ENCODE measurements at regions not wholly inside any gene's neighbourhood (a gene's known extent, or its start where the extent isn't known, plus 50 kb on each side); places are given as distances from the start of the nearest gene placed in this dataset.
"Not testable (repeated sequence)": the region's sequence is repeated elsewhere in the genome, so short reads cannot be mapped to it uniquely, and the experiment has no call there.

DNA sequence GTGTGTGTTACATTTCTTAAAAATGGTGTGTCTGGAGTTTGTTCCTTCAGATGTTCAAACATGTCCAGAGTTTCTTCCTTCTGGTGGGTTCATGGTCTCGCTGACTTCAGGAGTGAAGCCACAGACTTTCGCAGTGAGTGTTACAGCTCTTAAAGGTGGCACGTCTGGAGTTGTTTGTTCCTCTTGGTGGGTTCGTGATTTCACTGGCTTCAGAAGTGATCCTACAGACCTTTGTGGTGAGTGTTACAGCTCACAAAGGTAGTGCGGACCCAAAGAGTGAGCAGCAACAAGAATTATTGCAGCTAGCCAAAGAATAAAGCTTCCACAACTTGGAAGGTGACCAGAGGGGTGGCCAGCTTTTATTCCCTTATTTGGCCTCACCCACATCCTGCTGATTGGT is 183.7 kb downstream of the COPRS start:
- not testable (repeated sequence) for DNase-seq

DNA sequence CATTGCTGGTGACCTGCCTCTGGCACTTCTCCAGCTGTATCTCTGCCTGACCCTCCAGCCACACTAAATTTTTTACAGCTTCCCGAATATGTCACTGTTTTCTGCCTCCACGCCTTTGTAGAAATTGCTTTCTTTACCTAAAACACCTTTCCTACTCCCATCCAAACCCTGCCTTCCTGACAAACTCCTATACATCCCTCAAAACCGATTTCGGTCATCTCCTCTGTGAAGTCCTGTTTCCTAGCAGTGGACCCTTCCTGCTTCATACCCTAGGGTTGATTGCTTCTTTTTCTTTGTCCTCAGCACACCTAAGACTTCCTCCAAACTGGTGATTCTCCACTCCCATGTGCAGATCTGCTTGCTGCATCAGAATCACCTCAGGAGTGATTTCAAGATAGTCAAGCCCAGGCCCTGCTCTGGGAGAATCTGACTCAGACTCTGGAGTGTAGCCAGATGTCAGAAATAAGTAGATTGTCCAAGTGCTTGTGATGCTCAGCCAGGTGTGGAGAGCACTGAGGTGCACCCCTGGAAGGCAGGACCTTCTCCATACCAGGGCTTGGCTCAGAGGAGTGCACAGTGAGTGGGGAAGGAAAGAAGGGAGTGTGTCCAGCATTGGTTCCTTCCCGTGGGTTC is 184.2 kb downstream of the COPRS start:
- peak; percentile 76 for DNase-seq

DNA sequence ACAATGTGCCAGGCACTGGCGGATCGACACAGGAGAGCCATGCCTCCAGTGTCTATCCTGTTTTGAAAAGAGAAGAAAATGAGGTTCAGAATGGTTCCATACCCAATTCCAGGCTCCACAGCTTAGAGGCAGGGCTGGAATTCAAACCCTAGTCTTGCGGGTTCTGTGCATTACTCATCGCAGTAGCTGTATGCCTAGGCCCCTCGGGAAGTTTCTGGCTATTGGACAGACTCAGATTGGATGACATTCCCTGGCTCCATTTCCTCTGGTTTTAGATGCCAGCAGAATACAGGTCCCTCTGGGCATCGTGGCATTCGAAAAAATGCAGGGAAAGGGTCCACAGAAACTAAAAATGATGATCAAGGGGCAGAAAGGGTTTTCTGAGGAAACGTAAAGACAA is 184.7 kb downstream of the COPRS start:
- DNase-seq: peak; percentile 89

DNA sequence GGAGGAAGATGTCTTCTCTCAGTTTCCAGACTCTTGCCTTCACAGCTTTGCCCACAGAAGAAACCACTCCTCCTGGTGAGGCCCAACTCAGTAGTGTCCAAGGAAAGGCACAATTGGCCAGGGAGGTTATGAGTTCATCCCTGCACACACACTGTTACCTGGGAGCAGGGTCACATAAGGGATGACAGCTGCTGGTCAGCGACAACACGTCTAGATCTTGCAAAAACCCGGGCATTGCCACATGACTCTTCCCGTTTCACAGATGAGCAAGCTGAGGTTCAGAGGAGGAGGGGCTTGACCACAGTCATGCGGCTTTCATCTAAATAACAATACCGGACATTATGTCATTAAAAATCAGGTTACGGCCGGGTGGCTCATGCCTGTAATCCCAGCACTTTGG is 186.0 kb downstream of the COPRS start:
- DNase-seq: no peak

DNA sequence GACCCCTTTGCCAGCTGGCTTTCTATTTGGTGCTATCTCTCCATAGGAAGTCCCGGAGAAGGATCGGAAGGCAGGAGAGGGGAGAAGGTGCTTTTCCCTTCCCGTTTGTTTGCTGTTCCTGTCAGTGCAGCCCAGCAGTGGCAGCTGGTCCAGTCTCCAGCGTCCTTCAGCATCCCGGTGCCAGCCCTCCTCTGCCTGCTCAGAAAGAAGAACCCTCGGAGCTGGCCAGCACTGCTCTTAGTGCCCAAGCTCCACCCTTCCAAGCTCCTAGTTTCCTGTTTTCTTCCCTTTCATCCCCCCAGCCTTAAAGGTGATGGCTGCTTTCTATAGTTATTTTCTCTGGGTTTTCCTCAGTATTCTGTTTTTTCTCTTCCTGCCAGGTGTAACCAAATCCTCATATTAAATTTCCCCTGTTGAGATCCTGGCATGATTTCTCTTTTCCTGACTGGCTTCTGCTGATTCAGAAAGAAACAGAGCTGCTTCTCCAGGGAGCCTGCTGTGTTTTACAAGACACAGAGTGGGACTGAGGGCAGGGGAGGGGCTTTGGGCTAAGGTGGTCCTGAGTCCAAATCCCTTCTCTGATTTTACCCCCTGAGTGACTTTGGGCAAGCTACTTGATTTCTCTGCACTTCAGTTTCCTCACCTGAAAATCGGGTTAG is 186.8 kb downstream of the COPRS start:
- no peak for DNase-seq

GRCh38 chr17:31663576-31663975 is 195.5 kb downstream of the COPRS start:
- no peak for DNase-seq

- no peak for DNase-seq
These were observed 198.4 kb downstream of the COPRS start for GRCh38 chr17:31660684-31661083.

DNA sequence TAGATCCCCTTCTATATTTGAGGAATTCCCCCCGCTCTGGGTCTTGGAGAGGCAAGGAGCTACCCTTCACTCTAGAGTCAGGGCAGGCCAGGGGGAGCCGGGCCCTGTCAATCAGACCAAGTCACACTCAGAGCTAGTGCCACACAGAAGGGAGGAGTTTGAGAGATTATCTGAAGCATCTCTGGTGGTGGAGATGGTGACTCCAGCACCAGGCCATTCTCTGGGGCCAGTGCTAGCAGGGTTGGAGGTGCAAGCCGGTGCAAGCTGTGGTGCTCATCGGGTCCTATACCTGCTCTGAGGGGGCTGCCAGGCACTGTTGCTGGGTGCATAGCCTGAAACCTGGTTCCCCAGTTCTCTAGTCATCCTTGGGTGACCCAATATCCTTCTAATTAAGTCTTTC is 201.2 kb downstream of the COPRS start:
- DNase-seq: no peak

- DNase-seq: peak; percentile 86
These were observed 204.1 kb downstream of the COPRS start for GRCh38 chr17:31654936-31655335.

DNA sequence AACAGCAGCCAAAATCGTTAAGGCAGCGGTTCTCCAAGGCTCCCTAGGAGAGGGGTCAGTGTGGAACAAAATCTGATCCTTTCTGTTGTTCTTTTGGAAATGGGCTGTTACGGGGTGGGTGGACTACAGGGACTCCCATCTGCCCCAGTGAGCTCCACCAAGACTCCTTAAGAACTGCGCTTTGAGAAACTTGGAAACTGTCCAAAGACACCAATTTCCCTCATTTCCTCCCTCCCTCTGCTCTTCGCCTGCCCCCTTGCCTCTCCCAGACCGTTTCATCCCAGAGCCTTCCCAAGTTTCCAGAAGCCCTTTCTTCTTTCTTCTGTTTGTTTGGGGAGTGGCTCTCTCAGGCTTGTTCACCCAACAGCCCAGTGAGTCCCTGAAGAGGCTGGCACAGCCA is 205.4 kb downstream of the COPRS start:
- no peak for DNase-seq

- DNase-seq: no peak
These were observed 208.1 kb downstream of the COPRS start for GRCh38 chr17:31650756-31651520.

DNA sequence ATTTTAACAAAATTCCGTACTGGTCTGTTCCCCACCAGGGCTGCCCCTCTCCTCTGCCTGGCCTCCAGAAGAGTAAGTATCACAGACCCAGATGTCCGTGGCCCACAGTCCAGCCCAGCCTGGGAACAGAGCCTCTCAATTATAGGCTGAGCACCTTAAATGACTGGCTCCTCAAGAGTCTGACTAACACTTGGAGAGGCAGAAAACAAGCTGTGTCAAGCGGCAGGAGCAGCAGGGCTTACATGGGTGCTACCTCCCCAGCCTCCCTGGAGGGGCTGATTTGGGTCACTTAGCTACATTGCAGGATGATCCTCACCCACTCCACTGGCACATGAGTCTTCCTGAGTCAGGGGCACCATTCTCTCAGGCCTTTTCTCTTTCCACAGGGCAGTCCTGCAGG is 209.7 kb downstream of the COPRS start:
- DNase-seq: no peak

DNA sequence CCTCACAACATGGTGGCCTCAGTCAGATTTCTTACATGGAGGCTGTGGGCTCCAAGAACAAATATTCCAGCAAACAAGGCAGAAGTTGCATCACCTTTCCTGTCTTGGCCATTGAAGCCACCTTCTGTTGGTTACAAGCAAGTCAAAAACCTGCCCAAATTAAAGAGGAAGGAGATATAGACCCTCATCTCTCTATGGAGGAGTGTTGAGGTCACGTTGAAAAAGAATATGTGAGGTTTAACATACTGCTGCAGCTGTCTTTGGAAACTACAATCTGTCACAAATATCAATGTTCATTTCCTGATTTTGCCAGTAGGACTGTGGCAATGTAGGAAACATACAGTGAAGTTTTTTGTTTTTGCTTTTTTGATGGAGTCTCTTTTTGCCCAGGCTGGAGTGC is 211.4 kb downstream of the COPRS start:
- DNase-seq: no peak

GRCh38 chr17:31646642-31647041 is 212.4 kb downstream of the COPRS start:
- DNase-seq: no peak

DNA sequence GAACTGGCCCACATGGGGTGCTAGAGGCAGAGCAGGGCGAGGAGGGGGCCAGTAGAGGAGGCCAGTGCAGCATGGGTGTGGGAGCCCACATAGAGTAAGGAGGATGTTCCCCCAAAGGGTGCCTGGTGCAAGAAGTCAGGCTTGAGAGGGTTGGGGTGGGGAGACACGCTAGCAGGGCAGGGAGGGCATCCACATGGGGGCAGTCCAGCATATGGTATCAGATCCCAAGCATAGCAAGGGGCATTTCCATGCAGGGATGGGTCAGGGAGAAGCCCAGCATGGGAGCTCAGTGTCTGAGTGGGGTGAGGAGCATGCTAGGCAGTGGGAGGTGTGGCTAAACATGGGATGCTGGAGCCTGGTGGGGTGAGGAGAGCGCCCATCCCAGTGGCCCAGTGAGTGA is 213.7 kb downstream of the COPRS start:
- DNase-seq: no peak

GRCh38 chr17:31631766-31632165 is 227.3 kb downstream of the COPRS start:
- DNase-seq: no peak

DNA sequence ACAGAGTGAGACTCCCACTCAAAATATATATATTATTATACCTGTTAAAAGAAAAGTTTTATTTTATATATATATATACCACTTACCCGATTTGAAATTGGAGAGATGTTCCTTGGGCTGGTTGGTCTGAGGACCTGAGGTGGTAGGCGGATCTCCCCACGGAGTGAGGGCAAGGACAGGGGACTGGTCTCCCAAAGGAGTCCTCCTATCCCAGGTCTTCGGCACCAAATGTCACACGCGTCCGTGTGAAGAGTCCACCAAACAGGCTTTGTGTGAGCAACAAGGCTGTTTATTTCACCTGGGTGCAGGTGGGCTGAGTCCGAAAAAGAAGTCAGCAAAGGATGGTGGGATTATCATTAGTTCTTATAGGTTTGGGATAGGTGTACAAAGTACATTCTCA is 228.2 kb downstream of the COPRS start:
- DNase-seq: not testable (repeated sequence)

GRCh38 chr17:31629696-31630470 is 229.2 kb downstream of the COPRS start:
- peak; percentile 86 for DNase-seq

- DNase-seq: peak; percentile 91
These were observed 231.1 kb downstream of the COPRS start for GRCh38 chr17:31627960-31628359.

- DNase-seq: no peak
These were observed 232.5 kb downstream of the RAB11FIP4 start for GRCh38 chr17:31623990-31624389.

- DNase-seq: no peak
These were observed 231.0 kb downstream of the RAB11FIP4 start for GRCh38 chr17:31622500-31622899.

DNA sequence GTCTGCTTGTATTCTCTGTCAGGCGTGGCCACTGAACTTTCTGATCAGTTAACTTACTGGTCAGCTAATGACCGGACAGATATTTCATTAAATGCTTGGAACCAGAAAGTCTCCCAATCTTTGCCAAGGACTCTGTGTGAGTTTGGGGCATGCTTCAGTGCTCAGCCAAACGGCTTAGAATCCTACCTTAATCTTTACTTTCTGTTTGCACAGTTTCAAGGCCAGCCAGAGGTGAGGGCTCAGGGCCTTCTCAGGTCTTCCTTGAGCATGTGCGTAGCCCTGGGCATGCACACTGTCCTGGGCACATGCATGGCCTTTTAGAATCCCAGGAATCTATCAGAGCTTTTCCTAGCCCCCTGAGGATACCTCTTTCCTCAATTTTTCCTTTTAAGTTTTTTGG is 230.1 kb downstream of the RAB11FIP4 start:
- no peak for DNase-seq

- not testable (repeated sequence) for DNase-seq
These were observed 219.6 kb downstream of the RAB11FIP4 start for GRCh38 chr17:31611053-31611452.

Data from EL (cell line).